MCF 10A (cell line): ENCODE measurements at regions not wholly inside any gene's neighbourhood (a gene's known extent, or its start where the extent isn't known, plus 50 kb on each side); places are given as distances from the start of the nearest gene placed in this dataset.

Experiments used
- BruUV-seq: library from RNA; stranded (reverse); fragments of 400-500 nt; replicated peaks from 2 replicates; lab custom pipeline; 2021; lab: Mats Ljungman, UMichigan
- CTCF ChIA-PET: fragments of 300-600 bp; sonication (Branson Sonifier 250); formaldehyde crosslinking; extraction: SDS; loops from one replicate; lab custom pipeline; 2021; ENCODE audit warnings: antibody characterized with exemption, inconsistent platforms; lab: Yijun Ruan, JAX
- POLR2A ChIA-PET: fragments of 300-600, 350-650 bp; sonication (Branson Sonifier 250); formaldehyde crosslinking; extraction: SDS; loops from one replicate; lab custom pipeline; 2020; ENCODE audit warnings: antibody characterized with exemption, inconsistent platforms; lab: Yijun Ruan, JAX
- DNase-seq: peaks from one replicate; pipeline ENCODE4 v3.0.0-alpha.2; 2018; ENCODE audit not compliant: unreplicated experiment
- H3K27ac Mint-ChIP-seq: one replicate; pipeline ENCODE4 v1.8.0; 2022; ENCODE audit warnings: mild to moderate bottlenecking, low read depth, mixed read lengths; ENCODE audit not compliant: unreplicated experiment
- H3K27me3 Mint-ChIP-seq: one replicate; pipeline ENCODE4 v1.8.0; 2022; ENCODE audit warnings: mixed read lengths; ENCODE audit not compliant: insufficient read depth, unreplicated experiment
- H3K36me3 Mint-ChIP-seq: one replicate; pipeline ENCODE4 v1.8.0; 2022; ENCODE audit warnings: mild to moderate bottlenecking, moderate library complexity, mixed read lengths; ENCODE audit not compliant: insufficient read depth, unreplicated experiment
- H3K4me1 Mint-ChIP-seq: one replicate; pipeline ENCODE4 v1.8.0; 2022; ENCODE audit warnings: mixed read lengths; ENCODE audit not compliant: insufficient read depth, unreplicated experiment
- H3K4me3 Mint-ChIP-seq: one replicate; pipeline ENCODE4 v1.8.0; 2022; ENCODE audit warnings: mild to moderate bottlenecking, moderate library complexity, mixed read lengths; ENCODE audit not compliant: unreplicated experiment
- H3K9me3 Mint-ChIP-seq: one replicate; pipeline ENCODE4 v1.8.0; 2022; ENCODE audit warnings: mixed read lengths; ENCODE audit not compliant: unreplicated experiment
- CTCF ChIP-seq: fragments of 200-600 bp; IDR thresholded peaks from one replicate; pipeline ENCODE4 v1.8.0; 2022; ENCODE audit warnings: antibody characterized with exemption, mild to moderate bottlenecking; ENCODE audit not compliant: unreplicated experiment
- intact Hi-C: fragments of 100-400 bp; cut with micrococcal nuclease; formaldehyde crosslinking; loops from 2 replicates; pipeline ENCODE4 v1.14.1; 2022

- H3K36me3 Mint-ChIP-seq, result no peaks in the 10 kb centered on the region
- DNase-seq, result no peak
- intact Hi-C loops, result no loop called here
Observed at GRCh38 chr9:100838857-100839256, 189.7 kb upstream of the PLPPR1 start.

GRCh38 chr9:100848726-100849125, 179.8 kb upstream of the PLPPR1 start:
- Mint-ChIP-seq H3K4me1 (peaks cover 6% of the 10 kb centered on the region), H3K9me3 (no peaks in the 10 kb centered on the region), H3K27ac (no peak overlapping the region), H3K27me3 (peaks cover 4% of the 10 kb centered on the region), H3K4me3 (no peak overlapping the region), H3K36me3 (no peaks in the 10 kb centered on the region)
- CTCF ChIA-PET, result no interaction called here
- no TSS peak for BruUV-seq
- DNase-seq, result peak; percentile 8
- intact Hi-C loops, result no loop called here
- no peak for TF ChIP-seq CTCF
- POLR2A ChIA-PET, result interaction anchor here (0.6 kb wide), 1 partner anchor 451 kb away, joined by 3 read pairs; no protein-coding TSS in a partner anchor

More at GRCh38 chr9:100838857-100839256, 189.7 kb upstream of the PLPPR1 start:
- TF ChIP-seq CTCF, result no peak
- H3K27me3 Mint-ChIP-seq, result peaks cover 16% of the 10 kb centered on the region
- H3K27ac Mint-ChIP-seq, result no peak overlapping the region
- ChIA-PET CTCF (interaction anchor here (0.7 kb wide), 1 partner anchor 16 kb away, joined by 3 read pairs; no protein-coding TSS in a partner anchor), POLR2A (no interaction called here)
- no peak overlapping the region for H3K4me3 Mint-ChIP-seq
- BruUV-seq, result no TSS peak
- no peaks in the 10 kb centered on the region for H3K9me3 Mint-ChIP-seq
- no peaks in the 10 kb centered on the region for H3K4me1 Mint-ChIP-seq

- POLR2A ChIA-PET, result no interaction called here
- BruUV-seq, result no TSS peak
Observed at GRCh38 chr9:100852088-100852487, 176.4 kb upstream of the PLPPR1 start.

GRCh38 chr9:100856238-100856637, 172.3 kb upstream of the PLPPR1 start:
- intact Hi-C loops, result no loop called here
- no peak for TF ChIP-seq CTCF
- H3K36me3 Mint-ChIP-seq, result no peaks in the 10 kb centered on the region
- no peaks in the 10 kb centered on the region for H3K9me3 Mint-ChIP-seq
- ChIA-PET CTCF (no interaction called here), POLR2A (no interaction called here)
- no peak overlapping the region for H3K27ac Mint-ChIP-seq
- H3K4me1 Mint-ChIP-seq, result no peaks in the 10 kb centered on the region
- peaks cover 15% of the 10 kb centered on the region for H3K27me3 Mint-ChIP-seq
- BruUV-seq, result no TSS peak
- no peak for DNase-seq
- H3K4me3 Mint-ChIP-seq, result no peak overlapping the region

More at GRCh38 chr9:100852088-100852487, 176.4 kb upstream of the PLPPR1 start:
- Mint-ChIP-seq H3K36me3 (no peaks in the 10 kb centered on the region), H3K27me3 (peaks cover 15% of the 10 kb centered on the region), H3K4me1 (peaks cover 6% of the 10 kb centered on the region), H3K9me3 (no peaks in the 10 kb centered on the region), H3K27ac (no peak overlapping the region), H3K4me3 (no peak overlapping the region)
- CTCF ChIA-PET, result no interaction called here
- DNase-seq, result no peak
- TF ChIP-seq CTCF, result no peak
- intact Hi-C loops, result no loop called here
